BLaER1 treated with 17β-estradiol and CSF1 and Interleukin-3, amounts not matched to agents 10 nM and 100 nM (cell line): ENCODE measurements at regions not wholly inside any gene's neighbourhood (a gene's known extent, or its start where the extent isn't known, plus 50 kb on each side); places are given as distances from the start of the nearest gene placed in this dataset.

ENCODE experiments used
- H3K27ac ChIP-seq, 11 experiments: shearing (Covaris generic); formaldehyde crosslinking; 2 replicates each; pipeline ENCODE4 v1.8.1; 2022
- H3K27me3 ChIP-seq, 11 experiments: shearing (Covaris generic); formaldehyde crosslinking; 2 replicates each; pipeline ENCODE4 v1.8.1; 2022
- H3K36me3 ChIP-seq, 11 experiments: shearing (Covaris generic); formaldehyde crosslinking; 2 replicates each; pipeline ENCODE4 v1.8.1; 2022
- H3K4me1 ChIP-seq, 10 experiments: shearing (Covaris generic); formaldehyde crosslinking; 2 replicates each; pipeline ENCODE4 v1.8.1; 2022
- H3K4me2 ChIP-seq, 11 experiments: shearing (Covaris generic); formaldehyde crosslinking; 2 replicates each; pipeline ENCODE4 v1.8.1; 2022
- H3K4me3 ChIP-seq, 10 experiments: shearing (Covaris generic); formaldehyde crosslinking; 2 replicates each; pipeline ENCODE4 v1.8.1; 2022
- H3K9ac ChIP-seq, 11 experiments: shearing (Covaris generic); formaldehyde crosslinking; 2 replicates each; pipeline ENCODE4 v1.8.1; 2022
- H3K9me3 ChIP-seq, 11 experiments: shearing (Covaris generic); formaldehyde crosslinking; replicated peaks in 1 of 11; 2 replicates each; pipeline ENCODE4 v1.8.1; 2022
- H4K20me1 ChIP-seq, 11 experiments: shearing (Covaris generic); formaldehyde crosslinking; 2 replicates each; pipeline ENCODE4 v1.8.1; 2022
- Cebpa-rat ChIP-seq, 11 experiments: shearing (Covaris generic); IDR thresholded peaks; 2 replicates each; pipeline ENCODE4 v1.8.1; 2022

- peaks cover 0 to 18% (median 11%) of the 10 kb centered on the region in 11 experiments; a peak in 15 of 22 replicates for H3K9me3 ChIP-seq
Observed at GRCh38 chr6:106732376-106732940, 103.1 kb downstream of the QRSL1 start.

GRCh38 chr6:106731843-106732160 lies 102.4 kb downstream of the QRSL1 start:
- Histone ChIP-seq H3K9ac (no peak overlapping the region), H3K27me3 (no peaks in the 10 kb centered on the region), H3K27ac (no peak overlapping the region), H3K4me3 (no peak overlapping the region), H4K20me1 (no peaks in the 10 kb centered on the region), H3K36me3 (no peaks in the 10 kb centered on the region), H3K4me1 (peaks cover 0 to 32% (median 20%) of the 10 kb centered on the region in 10 experiments; a peak in 15 of 20 replicates), H3K9me3 (peaks cover 0 to 16% (median 11%) of the 10 kb centered on the region in 11 experiments; a peak in 15 of 22 replicates), H3K4me2 (0 out of 22 replicates have a peak overlapping the region, but pooled peaks of 1 of the 11 experiments have one; percentile 21)
- no peak for TF ChIP-seq Cebpa-rat (IDR thresholded peaks at IDR 0.05)

More at GRCh38 chr6:106732376-106732940, 103.1 kb downstream of the QRSL1 start:
- H3K4me1 ChIP-seq = peaks cover 0 to 32% (median 20%) of the 10 kb centered on the region in 10 experiments; a peak in 15 of 20 replicates
- no peak overlapping the region for H3K27ac ChIP-seq
- no peaks in the 10 kb centered on the region for H3K36me3 ChIP-seq
- no peak overlapping the region for H3K4me2 ChIP-seq
- H4K20me1 ChIP-seq = no peaks in the 10 kb centered on the region
- H3K9ac ChIP-seq = no peak overlapping the region
- no peak for TF ChIP-seq Cebpa-rat (IDR thresholded peaks at IDR 0.05)
- H3K27me3 ChIP-seq = no peaks in the 10 kb centered on the region
- H3K4me3 ChIP-seq = no peak overlapping the region

- Histone ChIP-seq H3K4me3 (no peak overlapping the region), H3K27ac (no peak overlapping the region), H3K4me2 (peak overlapping the region in 4 of 11 experiments; percentile 7 to 43 (median 23); a peak in 5 of 22 replicates), H3K36me3 (no peaks in the 10 kb centered on the region), H4K20me1 (no peaks in the 10 kb centered on the region), H3K27me3 (no peaks in the 10 kb centered on the region), H3K9ac (no peak overlapping the region), H3K9me3 (peaks cover 0 to 11% (median 9%) of the 10 kb centered on the region in 11 experiments; a peak in 15 of 22 replicates), H3K4me1 (peaks cover 0 to 30% (median 17%) of the 10 kb centered on the region in 10 experiments; a peak in 15 of 20 replicates)
- no peak for TF ChIP-seq Cebpa-rat (IDR thresholded peaks at IDR 0.05)
Observed at GRCh38 chr6:106731144-106731842, 101.9 kb downstream of the QRSL1 start.

GRCh38 chr6:106730718-106731117 lies 101.3 kb downstream of the QRSL1 start:
- Histone ChIP-seq H3K9ac (no peak overlapping the region), H3K9me3 (peaks cover 0 to 7% (median 3%) of the 10 kb centered on the region in 11 experiments; a peak in 11 of 22 replicates), H3K4me1 (peaks cover 0 to 24% (median 12%) of the 10 kb centered on the region in 10 experiments; a peak in 15 of 20 replicates), H3K27ac (no peak overlapping the region), H4K20me1 (no peaks in the 10 kb centered on the region), H3K4me3 (no peak overlapping the region), H3K4me2 (peak overlapping the region in 4 of 11 experiments; percentile 7 to 43 (median 23); a peak in 5 of 22 replicates), H3K27me3 (no peaks in the 10 kb centered on the region), H3K36me3 (no peaks in the 10 kb centered on the region)
- TF ChIP-seq Cebpa-rat (IDR thresholded peaks at IDR 0.05) = no peak

GRCh38 chr6:106730264-106730663 lies 100.9 kb downstream of the QRSL1 start:
- Histone ChIP-seq H3K27ac (no peak overlapping the region), H3K4me2 (peak overlapping the region in 2 of 11 experiments; percentile 21 to 25; a peak in 1 of 22 replicates), H3K27me3 (no peaks in the 10 kb centered on the region), H3K9ac (no peak overlapping the region), H3K4me3 (no peak overlapping the region), H4K20me1 (no peaks in the 10 kb centered on the region), H3K4me1 (peaks cover 0 to 19% (median 7%) of the 10 kb centered on the region in 10 experiments; a peak in 15 of 20 replicates), H3K9me3 (peaks cover 0 to 2% (median 0%) of the 10 kb centered on the region in 11 experiments; a peak in 2 of 22 replicates), H3K36me3 (no peaks in the 10 kb centered on the region)
- TF ChIP-seq Cebpa-rat (IDR thresholded peaks at IDR 0.05) = no peak

GRCh38 chr6:106729841-106730240 lies 100.5 kb downstream of the QRSL1 start:
- Histone ChIP-seq H3K27ac (no peak overlapping the region), H3K4me3 (no peak overlapping the region), H3K9ac (no peak overlapping the region), H3K27me3 (no peaks in the 10 kb centered on the region), H3K36me3 (no peaks in the 10 kb centered on the region), H3K4me1 (peaks cover 0 to 15% (median 3%) of the 10 kb centered on the region in 10 experiments; a peak in 9 of 20 replicates), H3K4me2 (peak overlapping the region in 1 of 11 experiments; percentile 22; a peak in 1 of 22 replicates), H3K9me3 (no peaks in the 10 kb centered on the region), H4K20me1 (no peaks in the 10 kb centered on the region)
- no peak for TF ChIP-seq Cebpa-rat (IDR thresholded peaks at IDR 0.05)

- peaks cover 0 to 10% (median 3%) of the 10 kb centered on the region in 10 experiments; a peak in 6 of 20 replicates for H3K4me1 ChIP-seq
- H3K27ac ChIP-seq = no peak overlapping the region
- no peaks in the 10 kb centered on the region for H3K27me3 ChIP-seq
- H3K9ac ChIP-seq = no peak overlapping the region
- H3K36me3 ChIP-seq = no peaks in the 10 kb centered on the region
- H3K4me2 ChIP-seq = no peak overlapping the region
- no peak for TF ChIP-seq Cebpa-rat (IDR thresholded peaks at IDR 0.05)
- H3K4me3 ChIP-seq = no peak overlapping the region
- H4K20me1 ChIP-seq = no peaks in the 10 kb centered on the region
- no peaks in the 10 kb centered on the region for H3K9me3 ChIP-seq
Observed at GRCh38 chr6:106728296-106728870, 99.0 kb downstream of the QRSL1 start.

- H3K36me3 ChIP-seq = no peaks in the 10 kb centered on the region
- no peaks in the 10 kb centered on the region for H3K27me3 ChIP-seq
- TF ChIP-seq Cebpa-rat (IDR thresholded peaks at IDR 0.05) = no peak
- H3K9me3 ChIP-seq = no peaks in the 10 kb centered on the region
- no peaks in the 10 kb centered on the region for H4K20me1 ChIP-seq
- H3K4me3 ChIP-seq = no peak overlapping the region
- no peak overlapping the region for H3K9ac ChIP-seq
- H3K4me1 ChIP-seq = peaks cover 0 to 9% (median 3%) of the 10 kb centered on the region in 10 experiments; a peak in 6 of 20 replicates
- no peak overlapping the region for H3K4me2 ChIP-seq
- H3K27ac ChIP-seq = no peak overlapping the region
Observed at GRCh38 chr6:106727480-106728149, 98.2 kb downstream of the QRSL1 start.

- no peak overlapping the region for H3K9ac ChIP-seq
- H3K4me3 ChIP-seq = no peak overlapping the region
- no peak overlapping the region for H3K27ac ChIP-seq
- no peaks in the 10 kb centered on the region for H3K4me1 ChIP-seq
- no peak for TF ChIP-seq Cebpa-rat (IDR thresholded peaks at IDR 0.05)
- no peaks in the 10 kb centered on the region for H3K9me3 ChIP-seq
- no peaks in the 10 kb centered on the region for H3K27me3 ChIP-seq
- H3K36me3 ChIP-seq = no peaks in the 10 kb centered on the region
- H4K20me1 ChIP-seq = no peaks in the 10 kb centered on the region
- no peak overlapping the region for H3K4me2 ChIP-seq
Observed at GRCh38 chr6:106724848-106725247, 95.5 kb downstream of the QRSL1 start.
